IPS DF 6.9 (cell line): ENCODE measurements at regions not wholly inside any gene's neighbourhood (a gene's known extent, or its start where the extent isn't known, plus 50 kb on each side); places are given as distances from the start of the nearest gene placed in this dataset.

Source experiments
- DNase-seq: peaks from one replicate; pipeline ENCODE4 v3.0.0-alpha.2; 2013; ENCODE audit warnings: low read depth, low spot score
- H3K27ac ChIP-seq: one replicate; pipeline ENCODE4 v1.5.1; 2013; ENCODE audit warnings: low read length, control low read depth
- H3K27me3 ChIP-seq: 2 replicates; pipeline ENCODE4 v1.6.1; 2013; ENCODE audit warnings: mild to moderate bottlenecking, low read length; ENCODE audit not compliant: control insufficient read depth, insufficient read depth
- H3K36me3 ChIP-seq: 2 replicates; pipeline ENCODE4 v1.6.1; 2013; ENCODE audit warnings: low read length; ENCODE audit not compliant: control insufficient read depth, insufficient read depth
- H3K4me1 ChIP-seq: 2 replicates; pipeline ENCODE4 v1.6.1; 2013; ENCODE audit warnings: low read length; ENCODE audit not compliant: control insufficient read depth, insufficient read depth
- H3K4me3 ChIP-seq: 2 replicates; pipeline ENCODE4 v1.5.1; 2013; ENCODE audit warnings: mild to moderate bottlenecking, low read length
- H3K9me3 ChIP-seq: 2 replicates; pipeline ENCODE4 v1.6.1; 2013; ENCODE audit warnings: low read length, inconsistent platforms; ENCODE audit not compliant: control insufficient read depth, insufficient read depth
- WGBS: extraction: QIAGEN DNeasy Blood & Tissue Kit; methylation state at CpG from one replicate; pipeline ENCODE4 v1.1.7; 2013; ENCODE audit warnings: mixed read lengths, missing lambda C conversion rate; ENCODE audit not compliant: insufficient read length, insufficient coverage; 5-methylcytosine and 5-hydroxymethylcytosine counted together

DNA sequence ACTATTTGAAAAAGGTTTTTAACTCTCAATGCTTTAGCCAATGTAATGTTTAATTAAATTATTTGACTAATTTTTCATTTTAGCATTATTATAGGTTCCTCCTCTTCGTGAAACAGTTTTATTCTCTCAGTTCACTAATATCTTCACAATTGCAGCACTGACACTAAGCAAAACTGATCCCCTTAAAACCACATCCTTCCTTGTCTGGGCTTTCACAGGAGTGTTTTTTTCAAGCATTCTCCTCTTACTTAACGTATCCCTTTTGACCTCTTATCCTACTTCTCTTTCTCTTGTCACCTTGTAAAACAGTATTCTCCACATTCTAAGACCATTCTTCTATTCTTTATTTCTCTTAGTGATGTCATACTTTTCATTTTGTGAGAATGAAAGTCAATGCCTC lies 112.8 kb downstream of the DSC3 start:
- no peaks in the 10 kb centered on the region for H3K27me3 ChIP-seq
- no peak overlapping the region for H3K27ac ChIP-seq
- H3K36me3 ChIP-seq, result no peaks in the 10 kb centered on the region
- H3K4me3 ChIP-seq, result no peak overlapping the region
- no CpG with 5 or more reads among the region's 2 CpGs for WGBS
- no peaks in the 10 kb centered on the region for H3K9me3 ChIP-seq
- H3K4me1 ChIP-seq, result no peaks in the 10 kb centered on the region
- DNase-seq, result no peak

- WGBS, result no CpG with 5 or more reads among the region's 2 CpGs
- no peak for DNase-seq
- H3K27ac ChIP-seq, result no peak overlapping the region
- no peaks in the 10 kb centered on the region for H3K36me3 ChIP-seq
- H3K4me3 ChIP-seq, result no peak overlapping the region
- no peaks in the 10 kb centered on the region for H3K9me3 ChIP-seq
- H3K4me1 ChIP-seq, result no peaks in the 10 kb centered on the region
- no peaks in the 10 kb centered on the region for H3K27me3 ChIP-seq
These were observed 113.5 kb downstream of the DSC3 start for GRCh38 chr18:30929065-30929464.

- Histone ChIP-seq H3K27ac (no peak overlapping the region), H3K4me3 (no peak overlapping the region), H3K9me3 (no peaks in the 10 kb centered on the region), H3K4me1 (no peaks in the 10 kb centered on the region), H3K27me3 (no peaks in the 10 kb centered on the region), H3K36me3 (no peaks in the 10 kb centered on the region)
- DNase-seq, result no peak
- WGBS, result no CpG with 5 or more reads among the region's 5 CpGs
These were observed 114.9 kb downstream of the DSC3 start for GRCh38 chr18:30927517-30928075.

DNA sequence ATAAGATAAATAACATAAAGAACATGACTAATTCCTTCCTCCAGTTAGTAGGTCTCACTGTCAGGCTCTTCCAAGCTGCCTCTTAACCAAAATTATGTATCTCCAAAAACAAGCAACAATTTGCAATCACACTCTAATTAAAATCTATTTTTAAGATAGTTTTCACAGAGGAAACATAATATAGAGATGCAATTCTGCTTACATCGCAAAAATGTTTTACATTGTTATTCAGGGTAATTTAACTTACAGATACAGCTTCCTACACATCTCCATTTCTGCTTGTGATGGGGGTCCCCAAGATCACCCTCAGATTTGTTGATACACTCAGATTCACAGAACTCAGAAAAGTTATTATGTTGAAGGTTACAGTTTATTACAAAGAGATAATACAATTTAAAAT lies 115.5 kb downstream of the DSC3 start:
- Histone ChIP-seq H3K4me3 (no peak overlapping the region), H3K9me3 (no peaks in the 10 kb centered on the region), H3K27ac (no peak overlapping the region), H3K4me1 (no peaks in the 10 kb centered on the region), H3K27me3 (no peaks in the 10 kb centered on the region), H3K36me3 (no peaks in the 10 kb centered on the region)
- DNase-seq, result no peak
- WGBS, result no CpG with 5 or more reads among the region's 1 CpG

GRCh38 chr18:30925795-30926194 lies 116.7 kb downstream of the DSC3 start:
- no peaks in the 10 kb centered on the region for H3K27me3 ChIP-seq
- H3K36me3 ChIP-seq, result no peaks in the 10 kb centered on the region
- H3K4me1 ChIP-seq, result no peaks in the 10 kb centered on the region
- no peak overlapping the region for H3K27ac ChIP-seq
- no peak overlapping the region for H3K4me3 ChIP-seq
- no CpG with 5 or more reads among the region's 1 CpG for WGBS
- no peaks in the 10 kb centered on the region for H3K9me3 ChIP-seq
- no peak for DNase-seq

DNA sequence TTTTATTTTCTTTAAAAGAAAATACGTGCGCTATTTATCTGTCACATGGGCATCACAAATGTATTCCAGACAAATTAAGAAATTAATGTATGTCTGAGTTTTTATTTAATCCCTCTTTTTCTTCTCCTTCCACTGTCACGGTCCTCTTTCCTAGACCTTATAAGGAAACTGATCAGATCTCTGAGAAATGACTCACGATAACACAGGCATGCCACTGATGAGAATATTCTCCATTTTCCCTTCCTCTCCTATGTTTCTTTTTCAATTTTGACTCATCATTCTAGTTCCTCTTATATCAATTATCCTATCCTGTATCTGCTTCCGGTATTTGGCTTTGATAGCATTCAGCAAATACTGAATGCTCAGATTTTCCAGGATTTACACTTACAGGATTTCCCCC lies 121.8 kb downstream of the DSC3 start:
- DNase-seq, result no peak
- no CpG with 5 or more reads among the region's 5 CpGs for WGBS
- H3K9me3 ChIP-seq, result no peaks in the 10 kb centered on the region

DNA sequence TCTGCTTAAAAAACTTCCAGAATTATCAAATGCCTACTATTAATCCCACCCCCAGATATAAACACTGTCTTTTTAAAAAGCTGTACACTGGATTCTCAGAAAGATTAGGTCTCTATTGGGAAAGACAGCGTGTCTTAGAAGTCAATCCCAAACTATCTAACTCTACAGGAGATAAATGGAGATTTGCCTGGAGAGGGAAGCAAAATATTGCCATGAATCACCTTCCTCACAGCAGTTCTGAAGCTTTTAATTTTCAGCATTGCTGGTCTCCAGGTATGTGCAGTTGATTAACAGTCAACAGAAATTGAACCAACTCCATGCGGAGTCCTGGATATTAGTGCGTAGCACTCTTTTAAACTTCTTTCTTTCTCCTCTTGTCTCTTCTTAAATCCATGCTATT lies 122.2 kb downstream of the DSC3 start:
- Histone ChIP-seq H3K9me3 (no peaks in the 10 kb centered on the region), H3K27ac (no peak overlapping the region), H3K4me1 (no peaks in the 10 kb centered on the region), H3K27me3 (no peaks in the 10 kb centered on the region), H3K4me3 (no peak overlapping the region), H3K36me3 (no peaks in the 10 kb centered on the region)
- no CpG with 5 or more reads among the region's 3 CpGs for WGBS
- no peak for DNase-seq

More for the DNA sequence above, 121.8 kb downstream of the DSC3 start:
- Histone ChIP-seq H3K4me1 (no peaks in the 10 kb centered on the region), H3K27ac (no peak overlapping the region), H3K27me3 (no peaks in the 10 kb centered on the region), H3K4me3 (no peak overlapping the region), H3K36me3 (no peaks in the 10 kb centered on the region)

DNA sequence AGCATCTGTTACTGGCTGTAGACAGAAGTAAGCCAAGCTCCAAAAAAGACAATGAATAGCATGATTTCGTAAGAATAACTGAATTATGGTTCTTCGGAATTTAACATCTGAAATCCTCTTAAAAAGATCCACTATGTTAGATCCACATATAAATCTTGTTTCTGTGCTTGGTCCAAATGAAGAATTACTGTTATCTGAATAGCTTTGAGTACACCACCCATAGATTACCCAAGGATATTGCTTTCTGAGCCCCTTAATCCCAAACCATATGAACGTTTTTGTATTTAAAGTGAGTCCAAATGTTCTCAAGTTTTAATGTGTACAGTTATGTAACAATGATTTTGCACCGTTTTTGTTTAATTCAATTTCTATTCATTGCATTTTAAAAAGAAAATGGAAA lies 124.9 kb downstream of the DSC3 start:
- no peak for DNase-seq
- Histone ChIP-seq H3K9me3 (no peaks in the 10 kb centered on the region), H3K4me1 (no peaks in the 10 kb centered on the region), H3K36me3 (no peaks in the 10 kb centered on the region), H3K27me3 (no peaks in the 10 kb centered on the region), H3K27ac (no peak overlapping the region), H3K4me3 (no peak overlapping the region)
- WGBS, result no CpG with 5 or more reads among the region's 4 CpGs

- Histone ChIP-seq H3K4me1 (no peaks in the 10 kb centered on the region), H3K27ac (no peak overlapping the region), H3K36me3 (no peaks in the 10 kb centered on the region), H3K9me3 (no peaks in the 10 kb centered on the region), H3K4me3 (no peak overlapping the region), H3K27me3 (no peaks in the 10 kb centered on the region)
- no peak for DNase-seq
- no CpG with 5 or more reads among the region's 4 CpGs for WGBS
These were observed 127.1 kb downstream of the DSC3 start for GRCh38 chr18:30915336-30915988.

GRCh38 chr18:30908381-30908780 lies 134.2 kb downstream of the DSC3 start:
- Histone ChIP-seq H3K9me3 (no peaks in the 10 kb centered on the region), H3K36me3 (no peaks in the 10 kb centered on the region), H3K4me1 (no peaks in the 10 kb centered on the region), H3K27ac (no peak overlapping the region), H3K4me3 (no peak overlapping the region), H3K27me3 (no peaks in the 10 kb centered on the region)
- no peak for DNase-seq
- no CpG with 5 or more reads among the region's 1 CpG for WGBS

DNA sequence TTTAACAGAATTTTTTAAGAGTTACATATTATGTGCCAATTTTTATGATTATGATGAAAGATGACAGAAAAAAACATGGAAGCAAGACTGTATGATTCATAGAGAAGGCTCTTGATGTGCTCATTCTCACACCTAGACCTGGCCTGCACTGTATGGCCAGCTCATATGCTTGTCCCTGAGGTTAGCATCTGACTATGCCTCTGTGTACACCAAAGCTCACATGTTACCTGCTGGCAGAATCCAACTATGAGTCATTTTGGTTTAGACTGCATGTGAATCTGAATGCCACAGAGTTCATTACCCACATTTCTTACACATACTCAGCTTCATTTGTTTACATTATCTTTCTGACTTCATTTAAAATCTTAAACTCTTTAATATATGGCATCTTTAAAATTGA lies 139.0 kb downstream of the DSC3 start:
- no peaks in the 10 kb centered on the region for H3K9me3 ChIP-seq
- no peaks in the 10 kb centered on the region for H3K4me1 ChIP-seq
- no peaks in the 10 kb centered on the region for H3K36me3 ChIP-seq
- H3K27me3 ChIP-seq, result no peaks in the 10 kb centered on the region
- no peak for DNase-seq
- no peak overlapping the region for H3K4me3 ChIP-seq
- no peak overlapping the region for H3K27ac ChIP-seq
